AG10803 (cell line): ENCODE measurements at regions not wholly inside any gene's neighbourhood (a gene's known extent, or its start where the extent isn't known, plus 50 kb on each side); places are given as distances from the start of the nearest gene placed in this dataset.

Experiments used
- DNase-seq: peaks from one replicate; pipeline ENCODE4 v3.0.0; 2010; ENCODE audit warnings: low read depth
- H3K4me3 ChIP-seq: 2 replicates; pipeline ENCODE4 v1.5.1; 2011; ENCODE audit warnings: mild to moderate bottlenecking, low read length, control low read depth
- CTCF ChIP-seq: conservative IDR thresholded peaks from 2 replicates; pipeline ENCODE4 v1.5.1; 2011; ENCODE audit warnings: mild to moderate bottlenecking, low read length, control low read depth, inconsistent platforms

- no peak for TF ChIP-seq CTCF
- no peak for DNase-seq
- no peak overlapping the region for H3K4me3 ChIP-seq
Measured at GRCh38 chr2:175371378-175371777, 189.9 kb upstream of the ATP5MC3 start.

- H3K4me3 ChIP-seq = no peak overlapping the region
- TF ChIP-seq CTCF = peak; percentile 94
- DNase-seq = peak; percentile 50
Measured at GRCh38 chr2:175366815-175367214, 185.3 kb upstream of the ATP5MC3 start.

GRCh38 chr2:175363699-175364098 lies 182.2 kb upstream of the ATP5MC3 start:
- no peak for DNase-seq
- H3K4me3 ChIP-seq = no peak overlapping the region
- TF ChIP-seq CTCF = no peak

- no peak for TF ChIP-seq CTCF
- DNase-seq = no peak
Measured at GRCh38 chr2:175362331-175362730, 180.8 kb upstream of the ATP5MC3 start.

GRCh38 chr2:175359710-175360109 lies 178.2 kb upstream of the ATP5MC3 start:
- H3K4me3 ChIP-seq = no peak overlapping the region
- no peak for TF ChIP-seq CTCF
- DNase-seq = no peak

More at GRCh38 chr2:175362331-175362730, 180.8 kb upstream of the ATP5MC3 start:
- H3K4me3 ChIP-seq = no peak overlapping the region

- H3K4me3 ChIP-seq = no peak overlapping the region
- no peak for TF ChIP-seq CTCF
- no peak for DNase-seq
Measured at GRCh38 chr2:175356901-175357300, 175.4 kb upstream of the ATP5MC3 start.

GRCh38 chr2:175355246-175355645 lies 173.7 kb upstream of the ATP5MC3 start:
- no peak for TF ChIP-seq CTCF
- no peak overlapping the region for H3K4me3 ChIP-seq
- DNase-seq = no peak
